ENCODE measurements at regions not wholly inside any gene's neighbourhood (a gene's known extent, or its start where the extent isn't known, plus 50 kb on each side); places are given as distances from the start of the nearest gene placed in this dataset.
"Not testable (repeated sequence)": the region's sequence is repeated elsewhere in the genome, so short reads cannot be mapped to it uniquely, and the experiment has no call there.

DNA sequence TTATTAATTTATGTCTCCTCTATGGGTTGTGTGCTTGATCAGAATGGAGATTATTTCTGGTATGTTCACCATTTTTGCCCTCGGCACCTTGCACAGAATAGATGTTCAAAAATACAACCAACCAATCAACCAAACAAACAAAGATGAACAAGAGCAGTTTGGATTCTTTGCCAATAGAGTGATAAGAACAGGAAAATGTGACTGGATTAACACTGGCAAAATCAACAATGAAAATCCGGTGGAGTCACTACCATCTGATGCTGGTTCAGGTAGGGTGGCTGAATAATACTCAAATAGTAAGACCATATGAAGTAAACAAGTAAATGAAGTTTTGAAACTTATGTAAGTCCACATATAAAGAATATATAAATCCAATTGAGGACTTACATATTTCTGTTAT lies 685.0 kb upstream of the EPHA5 start:
- DNase-seq = no peak

DNA sequence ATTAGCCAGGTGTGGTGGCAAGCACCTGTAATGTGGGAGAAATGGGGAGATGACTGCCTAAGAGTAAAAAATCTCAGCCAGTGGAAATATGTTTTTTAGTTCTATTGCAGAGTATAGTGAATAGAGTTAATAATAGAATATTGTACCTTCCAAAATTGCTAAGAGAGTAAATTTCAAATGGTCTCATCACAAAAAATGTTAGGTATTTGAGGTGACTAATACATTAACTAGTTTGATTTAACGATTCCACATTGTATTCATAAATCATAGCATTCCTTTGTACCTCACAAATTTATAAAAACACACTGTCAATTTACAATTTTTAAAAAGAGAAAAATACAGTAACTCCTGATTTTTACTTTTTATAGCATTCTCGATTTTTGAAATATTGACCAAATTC lies 681.5 kb upstream of the EPHA5 start:
- no peak for DNase-seq

DNA sequence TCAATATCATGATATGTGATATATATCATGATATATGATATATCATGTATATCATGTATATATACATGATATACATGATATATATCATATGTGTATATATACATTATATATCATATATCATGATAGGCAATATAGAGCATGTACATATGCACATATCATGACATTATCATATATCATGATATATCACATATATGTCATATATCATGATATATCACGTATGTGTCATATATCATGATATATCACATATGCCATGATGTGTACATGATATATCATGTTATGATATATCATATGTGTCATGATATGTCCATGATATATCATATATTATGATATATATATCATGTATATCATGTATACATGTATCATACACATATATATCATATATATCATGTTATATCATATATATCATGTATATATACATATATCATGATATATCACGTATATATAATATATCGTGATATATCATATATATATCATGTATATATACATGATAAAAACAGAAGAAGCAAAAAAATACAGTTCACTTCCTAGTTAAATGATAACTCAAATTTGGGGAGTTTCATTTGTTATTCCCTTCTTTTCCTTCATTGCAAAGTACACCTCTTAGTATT lies 670.1 kb upstream of the EPHA5 start:
- no peak for DNase-seq

DNA sequence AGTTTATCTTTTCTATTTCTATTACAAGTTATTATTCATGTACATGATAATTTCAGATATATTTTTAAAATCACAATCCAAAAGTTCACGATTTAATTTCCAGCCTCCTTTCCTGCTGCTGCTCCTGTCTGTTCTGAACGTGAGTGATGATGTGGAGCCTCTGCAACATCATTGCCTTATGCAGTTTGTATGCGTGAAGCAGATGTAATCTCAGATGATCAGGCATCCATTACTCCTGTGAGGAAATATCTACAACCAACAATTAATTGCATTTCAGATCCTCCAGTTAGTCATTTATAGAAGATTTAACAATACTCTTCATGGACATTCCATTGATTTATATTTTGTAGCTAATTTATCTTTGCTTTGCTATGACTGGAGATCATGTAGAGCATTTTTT lies 668.7 kb upstream of the EPHA5 start:
- DNase-seq = no peak

DNA sequence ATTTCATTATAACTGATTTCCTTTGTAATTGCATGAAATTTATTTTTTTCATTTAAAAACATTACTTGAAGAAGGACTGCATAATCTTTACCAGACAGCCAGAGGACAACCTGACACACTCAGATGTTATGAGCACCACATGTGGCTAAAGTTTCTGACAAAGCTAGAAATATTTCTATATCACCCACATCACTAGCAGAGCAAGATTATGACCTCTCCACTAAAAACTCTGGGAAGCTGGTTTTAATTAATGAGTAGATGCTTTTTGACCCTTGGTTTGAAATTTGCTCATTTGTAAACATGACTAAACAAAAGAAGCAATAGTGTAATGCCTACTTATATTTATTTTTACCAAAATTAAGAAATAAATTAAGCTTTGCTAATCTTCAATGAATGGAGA lies 661.5 kb upstream of the EPHA5 start:
- DNase-seq = no peak

DNA sequence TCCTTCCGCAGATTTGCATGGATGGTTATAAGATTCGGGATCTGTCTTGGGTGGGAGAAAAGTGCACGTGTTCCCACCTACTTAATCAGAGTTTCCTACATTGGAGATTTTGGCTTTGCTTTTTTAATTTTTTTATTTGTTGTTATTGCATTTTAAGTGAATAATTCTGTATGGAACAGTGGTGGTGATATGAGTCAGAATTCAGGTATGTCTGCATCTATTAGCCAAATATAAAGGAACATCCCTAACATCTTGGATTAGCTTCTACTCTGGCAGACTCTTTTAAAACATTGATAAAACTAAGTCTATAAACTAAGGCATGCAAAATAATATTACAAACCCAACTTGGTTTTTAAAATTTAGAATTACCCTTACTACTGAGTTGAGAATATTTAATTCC lies 659.8 kb upstream of the EPHA5 start:
- no peak for DNase-seq

DNA sequence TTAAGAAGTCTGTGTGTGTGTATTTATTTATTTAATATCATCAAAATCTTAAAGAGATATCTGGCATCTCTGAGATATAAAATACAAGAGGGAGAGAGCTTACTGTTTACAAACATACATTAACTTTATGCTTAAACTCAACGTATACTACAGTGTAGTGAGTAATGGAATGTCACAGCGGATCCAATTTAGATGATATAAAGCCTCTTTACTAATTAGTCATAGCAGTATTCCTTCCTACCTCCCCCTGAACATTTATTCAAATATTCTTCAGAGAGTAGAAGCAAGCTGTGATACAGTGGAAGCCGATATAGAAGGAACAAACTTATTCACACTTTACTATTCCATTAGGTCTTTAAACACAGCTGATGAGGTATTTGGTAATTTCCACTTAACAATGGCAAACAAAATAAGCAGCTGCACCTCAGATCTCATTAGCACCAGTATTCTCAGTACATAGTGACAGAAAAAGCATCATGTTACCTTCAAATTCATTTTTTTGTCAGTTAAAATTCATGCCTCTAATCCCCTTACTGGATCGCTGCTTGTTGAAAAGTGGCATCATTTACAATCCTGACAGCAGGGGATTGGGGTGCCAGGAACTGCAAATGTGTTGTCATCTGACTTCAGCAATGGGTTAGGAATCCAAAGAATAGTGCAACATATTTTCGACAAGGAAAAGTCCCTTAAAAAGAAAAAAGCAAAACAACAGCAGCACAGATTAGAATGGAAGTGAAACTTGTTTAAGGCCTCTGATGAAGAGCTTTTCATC lies 658.7 kb upstream of the EPHA5 start:
- DNase-seq = no peak

DNA sequence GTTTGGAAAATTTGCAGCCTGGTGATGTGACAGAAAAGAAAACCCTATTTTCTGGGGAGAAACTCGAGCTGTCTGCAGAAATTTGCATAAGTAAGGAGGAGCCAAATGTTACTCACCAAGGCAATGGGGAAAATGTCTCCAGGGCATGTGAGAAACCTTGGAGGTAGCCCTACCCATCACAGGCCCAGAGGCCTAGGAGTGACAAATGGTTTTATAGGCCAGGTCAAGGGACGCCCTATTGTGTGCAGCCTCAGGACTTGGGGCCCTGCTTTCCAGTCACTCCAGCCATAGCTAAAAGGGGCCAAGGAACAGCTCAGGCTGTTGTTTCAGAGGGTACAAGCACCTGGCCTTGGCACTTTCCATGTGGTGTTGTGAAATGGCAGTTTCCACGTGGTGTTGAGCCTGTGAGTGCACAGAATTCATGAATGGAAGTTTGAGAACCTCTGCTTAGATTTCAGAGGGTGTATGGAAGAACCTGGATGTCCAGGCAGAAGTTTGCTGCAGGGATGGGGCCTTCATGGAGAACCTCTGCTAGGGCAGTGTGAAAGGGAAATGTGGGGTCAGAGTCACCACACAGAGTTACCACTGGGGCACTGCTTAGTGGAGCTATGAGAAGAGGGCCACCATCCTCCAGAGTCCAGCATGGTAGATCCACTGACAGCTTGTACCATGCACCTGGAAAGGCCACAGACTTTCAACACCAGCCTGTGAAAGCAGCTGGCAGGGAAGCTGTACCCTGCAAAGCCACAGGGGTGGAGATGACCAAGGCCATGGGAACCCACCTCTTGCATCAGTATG lies 637.6 kb upstream of the EPHA5 start:
- DNase-seq = no peak

DNA sequence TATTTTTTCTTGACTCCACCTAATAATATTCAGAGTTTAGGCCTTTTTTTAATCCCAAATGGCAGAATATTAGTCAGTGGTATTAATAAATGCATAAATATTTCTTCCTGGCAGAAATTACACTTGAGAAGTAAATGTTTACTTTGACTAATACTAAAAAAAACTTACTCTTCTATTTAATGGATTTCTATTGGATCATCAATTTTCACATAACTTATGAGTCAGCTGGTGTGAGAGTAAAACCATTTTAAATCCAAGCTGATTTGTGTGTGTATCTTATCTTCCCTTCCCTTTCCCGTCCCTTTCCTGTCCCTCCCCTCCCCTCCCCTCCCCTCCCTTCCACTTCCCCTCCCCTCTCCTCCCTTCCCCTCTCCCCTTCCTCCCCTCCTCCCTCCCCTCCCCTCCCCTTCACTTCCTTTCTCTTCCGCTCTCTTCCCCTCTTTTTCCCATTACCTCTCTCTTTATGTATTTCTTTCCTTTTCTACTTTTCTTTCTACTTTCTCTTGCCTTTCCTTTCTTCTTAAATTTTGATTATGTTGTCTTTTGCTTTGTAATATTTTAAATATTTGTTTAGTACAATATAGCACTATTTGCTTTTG lies 630.1 kb upstream of the EPHA5 start:
- no peak for DNase-seq

DNA sequence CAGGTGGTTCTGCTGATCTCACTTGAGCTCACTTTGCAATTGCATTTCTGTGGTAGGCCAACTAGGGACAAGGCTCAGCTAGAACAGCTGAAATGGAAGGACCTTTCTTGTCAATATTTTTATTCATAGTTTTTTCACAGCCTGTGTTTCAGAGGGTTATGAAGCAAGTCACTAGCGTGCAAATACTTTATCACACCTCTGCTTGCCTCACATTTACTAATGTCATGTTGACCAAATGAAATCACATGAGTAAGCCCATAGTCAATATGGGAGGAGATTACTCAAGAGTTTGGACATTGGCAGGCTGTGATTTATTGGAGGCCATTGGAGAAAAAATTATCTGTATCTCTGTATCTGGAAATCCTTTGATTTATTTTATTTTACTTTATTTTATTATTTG lies 628.3 kb upstream of the EPHA5 start:
- no peak for DNase-seq

DNA sequence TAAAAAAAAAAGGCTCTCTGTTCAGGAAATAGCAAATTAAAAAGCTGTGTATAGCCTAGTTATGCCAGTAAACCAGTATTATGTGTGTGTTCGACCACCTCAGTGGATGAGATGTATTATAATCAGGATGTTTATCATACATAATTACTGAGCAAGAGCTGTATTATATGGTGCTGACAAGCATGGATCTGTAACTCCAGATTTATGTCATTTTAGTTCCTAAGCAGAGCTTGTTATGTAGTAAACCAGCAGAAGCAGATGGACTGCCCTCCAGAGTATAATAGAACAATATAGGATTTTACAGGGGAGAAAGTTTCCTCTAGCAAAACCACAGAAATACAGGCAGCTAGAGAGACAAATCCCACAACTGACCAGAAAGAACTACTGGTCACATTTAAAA lies 627.4 kb upstream of the EPHA5 start:
- no peak for DNase-seq

DNA sequence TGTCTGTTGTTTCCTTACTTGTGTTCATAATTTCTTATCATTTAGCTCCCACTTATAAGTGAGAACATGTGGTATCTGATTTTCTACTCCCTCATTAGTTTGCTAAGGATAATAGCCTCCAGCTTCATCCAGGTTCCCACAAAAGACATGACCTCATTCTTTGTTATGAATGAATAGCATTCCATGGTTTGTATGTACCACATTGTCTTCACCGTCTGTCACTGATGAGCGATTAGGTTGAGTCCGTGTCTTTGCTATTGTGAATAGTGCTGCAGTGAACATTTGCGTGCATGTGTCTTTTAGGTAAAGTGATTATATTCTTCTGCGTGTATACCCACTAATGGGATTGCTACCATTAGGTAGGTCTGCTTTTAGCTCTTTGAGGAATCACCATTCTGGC lies 624.3 kb upstream of the EPHA5 start:
- DNase-seq = no peak

DNA sequence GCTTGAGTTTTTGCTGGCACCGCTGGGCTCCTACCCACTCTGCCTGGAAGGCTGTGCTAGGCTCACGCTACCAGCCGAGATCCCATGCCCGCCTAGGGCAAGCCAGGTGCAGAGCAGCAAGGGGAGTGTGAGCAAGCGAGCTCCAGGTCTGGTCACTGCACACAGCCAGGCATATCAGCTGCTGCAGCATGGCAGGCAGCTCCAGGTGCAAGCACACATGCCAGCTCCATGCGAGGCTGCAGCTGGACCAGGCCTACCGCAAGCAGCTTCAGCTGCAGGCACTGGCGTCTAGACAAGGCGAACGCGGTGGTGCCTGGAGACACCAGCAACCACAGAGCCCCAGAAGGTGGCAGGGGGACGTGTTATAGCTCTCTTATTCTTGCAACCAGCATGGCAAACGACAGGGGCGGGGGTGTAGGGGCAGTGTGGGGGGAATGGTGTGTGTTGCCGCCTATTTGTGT lies 614.7 kb upstream of the EPHA5 start:
- no peak for DNase-seq

DNA sequence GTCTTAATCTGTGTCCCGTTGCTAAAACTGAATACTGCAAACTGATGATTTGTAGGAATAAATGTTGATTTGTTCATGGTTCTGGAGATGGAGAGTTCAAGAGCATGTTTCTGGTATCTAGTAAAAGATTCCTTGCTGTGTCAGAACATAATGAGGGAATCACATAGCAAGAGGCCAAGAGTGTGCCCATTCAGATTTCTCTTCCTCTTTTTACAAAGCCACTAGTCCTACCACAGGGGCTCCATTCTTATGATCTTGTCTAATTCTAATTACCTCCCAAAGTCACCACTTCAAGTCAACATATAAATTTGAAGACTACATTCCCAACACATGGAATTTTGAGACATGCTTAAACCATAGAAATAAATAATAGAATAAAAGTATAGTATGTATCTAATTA lies 608.8 kb upstream of the EPHA5 start:
- DNase-seq = no peak

DNA sequence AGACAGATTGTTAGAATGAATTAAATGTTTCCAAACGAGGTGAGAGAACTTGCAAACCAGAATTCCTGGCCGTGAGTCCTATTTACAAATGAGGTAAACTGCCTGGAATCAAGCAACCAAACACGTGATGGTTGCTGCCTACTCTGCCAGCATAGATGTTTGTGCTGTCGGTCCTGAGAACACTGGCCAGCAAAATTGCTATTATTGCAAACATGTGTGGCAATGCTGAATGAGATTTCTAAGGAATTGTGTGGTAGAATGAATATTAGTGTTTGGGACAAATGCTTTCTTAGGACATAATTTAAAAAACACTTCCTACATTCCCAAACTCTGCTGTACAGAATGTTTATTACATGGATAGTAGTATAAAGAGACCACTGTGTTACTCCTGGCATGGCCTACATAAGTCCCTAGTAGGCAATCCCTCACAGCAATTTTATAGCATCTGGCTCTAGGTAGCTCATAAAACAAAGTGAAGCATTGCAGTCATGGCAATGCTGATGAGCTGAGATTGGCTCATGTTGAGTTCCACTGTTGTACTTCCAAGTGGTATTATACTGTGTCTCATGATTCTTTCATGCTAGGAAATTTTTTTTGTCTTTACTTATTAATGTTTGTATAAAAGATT lies 605.2 kb upstream of the EPHA5 start:
- no peak for DNase-seq

DNA sequence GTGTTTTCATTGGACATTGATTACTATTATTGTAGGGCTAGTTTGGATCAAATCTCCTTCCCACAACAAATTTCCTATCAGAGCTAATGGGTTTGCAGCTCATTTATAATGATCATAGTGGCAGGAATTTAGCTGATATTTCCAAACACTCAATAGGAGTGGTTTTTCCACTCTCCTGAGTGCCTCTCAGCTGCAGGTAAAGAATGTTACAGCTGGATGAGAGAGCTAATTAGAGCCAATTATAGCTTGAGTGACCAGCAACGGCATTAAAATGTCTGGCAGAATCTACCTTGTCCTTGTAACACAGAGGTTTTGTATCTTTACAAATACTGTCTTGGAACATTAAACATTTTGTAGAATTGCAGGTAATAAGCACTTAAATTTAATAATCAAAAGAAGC lies 602.8 kb upstream of the EPHA5 start:
- DNase-seq = no peak

DNA sequence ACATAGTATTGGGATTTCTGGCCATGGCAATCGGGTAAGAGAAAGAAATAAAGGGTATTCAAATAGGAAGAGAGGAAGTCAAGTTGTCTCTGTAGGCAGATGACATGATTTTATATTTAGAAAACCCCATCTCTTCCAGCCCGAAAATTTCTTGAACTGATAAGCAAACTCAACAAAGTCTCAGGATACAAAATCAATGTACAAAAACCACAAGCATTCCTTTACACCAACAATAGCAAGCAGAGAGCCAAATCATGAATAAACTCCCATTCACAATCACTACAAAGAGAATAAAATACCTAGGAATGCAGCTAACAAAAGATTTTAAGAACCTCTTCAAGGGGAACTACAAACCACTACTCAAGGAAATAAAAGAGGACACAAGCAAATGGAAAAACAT lies 600.1 kb upstream of the EPHA5 start:
- DNase-seq = not testable (repeated sequence)

DNA sequence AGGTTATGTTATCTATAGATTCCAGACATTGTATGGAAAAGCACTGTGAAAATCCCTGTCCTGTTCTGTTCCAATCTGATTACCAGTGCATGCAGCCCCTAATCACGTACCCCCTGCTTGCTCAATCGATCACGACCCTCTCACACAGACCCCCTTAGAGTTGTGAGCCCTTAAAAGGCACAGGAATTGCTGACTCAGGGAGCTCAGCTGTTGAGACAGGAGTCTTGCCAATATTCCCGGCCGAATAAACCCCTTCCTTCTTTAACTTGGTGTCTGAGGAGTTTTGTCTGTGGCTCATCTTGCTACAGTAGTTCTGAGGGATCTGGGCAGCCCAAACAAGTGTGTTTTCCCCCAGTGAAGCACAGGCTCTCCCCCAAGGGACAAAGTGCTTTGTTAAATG lies 596.3 kb upstream of the EPHA5 start:
- not testable (repeated sequence) for DNase-seq

DNA sequence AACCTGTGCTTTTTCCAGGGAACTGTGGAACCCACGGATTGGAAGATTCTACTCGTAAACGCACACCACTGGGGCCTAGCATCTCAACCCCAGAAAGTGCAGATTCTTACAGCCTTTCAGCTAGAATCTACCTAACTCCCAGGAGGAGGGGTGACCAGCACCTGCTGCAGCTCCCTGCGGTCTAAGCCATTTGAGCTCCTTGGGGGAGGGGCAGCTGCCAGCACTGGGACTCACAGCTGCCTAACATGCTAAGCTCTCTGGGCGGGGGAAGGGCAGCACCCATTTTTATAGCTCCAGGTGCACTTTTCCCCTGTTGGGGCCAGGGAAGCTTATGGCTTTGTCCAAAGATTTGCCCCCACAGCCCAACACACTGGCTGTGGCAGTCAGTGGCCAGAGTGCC lies 595.7 kb upstream of the EPHA5 start:
- DNase-seq = no peak

DNA sequence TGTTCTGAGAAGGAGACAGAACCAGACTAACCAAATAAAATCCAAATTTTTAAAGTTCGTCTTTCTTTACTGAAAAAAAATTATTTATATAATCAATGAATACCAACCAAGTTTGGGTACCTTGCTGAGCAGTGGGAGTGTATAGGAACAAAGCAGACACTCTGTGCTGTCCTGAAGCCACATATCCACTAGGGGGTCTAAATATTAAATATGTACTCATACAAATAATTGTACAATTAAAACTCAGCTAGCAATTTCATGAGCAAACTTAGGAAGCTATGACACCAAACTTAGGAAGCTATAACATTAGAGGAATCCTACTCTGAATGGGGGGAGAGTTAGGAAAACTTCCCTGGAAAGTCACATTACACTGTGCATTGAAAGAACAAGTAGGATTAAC lies 582.0 kb upstream of the EPHA5 start:
- DNase-seq = no peak

DNA sequence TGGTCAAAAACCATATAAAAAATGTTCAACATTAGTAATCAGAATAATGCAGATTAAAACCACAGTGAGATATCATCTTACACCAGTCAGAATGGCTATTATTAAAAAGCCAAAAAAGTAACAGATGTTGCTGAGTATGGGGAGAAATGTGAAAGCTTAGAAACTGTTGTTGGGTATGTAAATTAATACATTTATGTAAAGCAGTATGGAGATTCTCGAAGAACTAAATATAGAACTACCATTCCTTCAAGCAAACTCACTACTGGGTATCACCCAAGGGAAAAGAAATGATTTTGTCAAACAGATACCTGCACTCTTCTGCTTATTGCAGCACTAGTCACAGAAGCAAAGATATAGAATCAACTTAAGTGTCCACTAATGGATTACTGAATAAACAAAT lies 576.4 kb upstream of the EPHA5 start:
- no peak for DNase-seq

DNA sequence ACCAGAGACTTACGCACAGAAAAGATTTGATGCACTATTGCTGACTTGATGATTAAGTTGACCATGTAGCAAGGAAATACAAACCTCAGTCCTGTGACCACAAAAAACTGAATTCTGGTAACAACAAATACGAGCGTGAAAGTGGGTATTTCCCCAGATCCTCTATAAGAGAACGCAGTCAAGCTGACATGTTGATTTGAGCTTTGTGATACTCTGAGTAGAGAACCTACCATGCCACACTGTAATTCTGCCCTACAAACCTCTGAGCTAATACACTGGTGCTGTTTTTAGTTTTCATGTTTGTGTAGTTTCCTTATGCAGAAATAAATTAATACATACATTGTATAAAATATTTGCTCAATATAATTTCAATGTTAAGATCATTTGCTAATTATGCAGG lies 565.6 kb upstream of the EPHA5 start:
- DNase-seq = no peak

DNA sequence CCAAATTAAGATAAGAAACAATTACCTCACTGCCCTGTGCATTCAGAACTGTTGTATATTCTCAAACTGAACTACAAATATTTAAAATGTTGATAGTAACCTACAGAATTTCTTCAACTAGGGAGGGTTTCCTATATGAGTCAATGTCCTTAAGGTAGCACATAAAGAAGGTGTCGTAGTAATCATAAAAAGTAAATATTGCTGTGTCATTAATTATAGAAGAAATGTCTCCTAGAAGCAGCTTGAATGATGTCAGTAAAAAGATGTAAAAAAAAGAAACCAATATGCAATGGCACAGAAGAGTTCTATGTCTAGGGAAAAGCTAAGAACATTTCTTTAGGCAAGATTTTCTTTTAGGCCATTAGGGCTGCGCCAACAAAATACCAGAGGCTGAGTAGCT lies 559.6 kb upstream of the EPHA5 start:
- no peak for DNase-seq
